ENCODE measurements at regions not wholly inside any gene's neighbourhood (a gene's known extent, or its start where the extent isn't known, plus 50 kb on each side); places are given as distances from the start of the nearest gene placed in this dataset.
"Not testable (repeated sequence)": the region's sequence is repeated elsewhere in the genome, so short reads cannot be mapped to it uniquely, and the experiment has no call there.

- Mint-ChIP-seq H3K4me3 (no peak overlapping the region), H3K27ac (no peak overlapping the region), H3K9me3 (no peaks in the 10 kb centered on the region), H3K36me3 (ENCODE audit: low read depth) (no peaks in the 10 kb centered on the region), H3K4me1 (peaks cover 7% of the 10 kb centered on the region), H3K27me3 (ENCODE audit: insufficient read depth, low read depth, poor library complexity) (no peaks in the 10 kb centered on the region)
- no peak for ATAC-seq
- no peaks in the 10 kb centered on the region for H3K36me3 ChIP-seq (ENCODE audit: insufficient read depth)
- DNase-seq (ENCODE audit: low spot score): no peak
- no peaks in the 10 kb centered on the region for H3K9me2 ChIP-seq (ENCODE audit: insufficient read depth)
- no peaks in the 10 kb centered on the region for H3F3A ChIP-seq (replicated peaks; ENCODE audit: low read depth)
- no peaks in the 10 kb centered on the region for H3K4me1 ChIP-seq (ENCODE audit: insufficient read depth)
- no peak overlapping the region for H3K27ac ChIP-seq (ENCODE audit: low read depth)
- H3K4me3 ChIP-seq: no peak overlapping the region
- TF ChIP-seq CREB1 (CRISPR knock-in tag; IDR thresholded peaks at IDR 0.05; ENCODE audit: low read depth): no peak
- no peak for TF ChIP-seq ZNF331 (CRISPR knock-in tag; IDR thresholded peaks at IDR 0.05; ENCODE audit: low read depth)
- no peak for TF ChIP-seq REST (IDR thresholded peaks at IDR 0.05; ENCODE audit: unreplicated experiment)
- TF ChIP-seq EZH2phosphoT487 (IDR thresholded peaks at IDR 0.05; ENCODE audit: unreplicated experiment): no peak
- no peak for TF ChIP-seq EZH2 (IDR thresholded peaks at IDR 0.05; ENCODE audit: low read depth, unreplicated experiment)
- TF ChIP-seq ETS1 (IDR thresholded peaks at IDR 0.05): no peak
- no peak for TF ChIP-seq JUNB (IDR thresholded peaks at IDR 0.05; ENCODE audit: unreplicated experiment)
- TF ChIP-seq ZNF114 (CRISPR knock-in tag; IDR thresholded peaks at IDR 0.05): no peak
- no peak for TF ChIP-seq CTCF (conservative IDR thresholded peaks at IDR 0.05; ENCODE audit: low read depth in 2 of 2)
- no peak overlapping the region for H3K4me2 ChIP-seq
- no peaks in the 10 kb centered on the region for H4K20me1 ChIP-seq (replicated peaks; ENCODE audit: insufficient read depth)
- H2AFZ ChIP-seq: peak overlapping the region; percentile 25
- no peaks in the 10 kb centered on the region for H3K27me3 ChIP-seq (ENCODE audit: insufficient read depth)
- H3K79me2 ChIP-seq (replicated peaks; ENCODE audit: insufficient read depth): no peaks in the 10 kb centered on the region
Observed at GRCh38 chr5:92659246-92659645, 921.8 kb downstream of the NR2F1-AS1 start.

GRCh38 chr5:92654601-92655000, 926.4 kb downstream of the NR2F1-AS1 start:
- peak; percentile 29 for DNase-seq (ENCODE audit: low spot score)
- H3K9me2 ChIP-seq (ENCODE audit: insufficient read depth); H3K4me2 ChIP-seq; H3K36me3 Mint-ChIP-seq (ENCODE audit: low read depth); H4K20me1 ChIP-seq (replicated peaks; ENCODE audit: insufficient read depth); H3K27me3 Mint-ChIP-seq (ENCODE audit: insufficient read depth, low read depth, poor library complexity); H3K4me3 Mint-ChIP-seq; H3K4me3 ChIP-seq; H2AFZ ChIP-seq; H3K27ac ChIP-seq (ENCODE audit: low read depth); H3K36me3 ChIP-seq (ENCODE audit: insufficient read depth); H3F3A ChIP-seq (replicated peaks; ENCODE audit: low read depth); H3K9me3 Mint-ChIP-seq; H3K4me1 ChIP-seq (ENCODE audit: insufficient read depth); H3K79me2 ChIP-seq (replicated peaks; ENCODE audit: insufficient read depth); H3K27ac Mint-ChIP-seq; H3K4me1 Mint-ChIP-seq; ATAC-seq; H3K27me3 ChIP-seq (ENCODE audit: insufficient read depth): not testable (repeated sequence)
- TF ChIP-seq CTCF (conservative IDR thresholded peaks at IDR 0.05; ENCODE audit: low read depth in 2 of 2): 0 out of 4 replicates have a peak, but pooled peaks of 1 of the 2 experiments have one; percentile 15

All from GM23338 (cell line).